GM18870 (cell line): ENCODE measurements at regions not wholly inside any gene's neighbourhood (a gene's known extent, or its start where the extent isn't known, plus 50 kb on each side); places are given as distances from the start of the nearest gene placed in this dataset.

Experiments used
- ATAC-seq: cut with Tn5 transposase; IDR thresholded peaks from one replicate; pipeline ENCODE4 v1.9.1; 2021; ENCODE audit warnings: moderate library complexity; ENCODE audit not compliant: unreplicated experiment

DNA sequence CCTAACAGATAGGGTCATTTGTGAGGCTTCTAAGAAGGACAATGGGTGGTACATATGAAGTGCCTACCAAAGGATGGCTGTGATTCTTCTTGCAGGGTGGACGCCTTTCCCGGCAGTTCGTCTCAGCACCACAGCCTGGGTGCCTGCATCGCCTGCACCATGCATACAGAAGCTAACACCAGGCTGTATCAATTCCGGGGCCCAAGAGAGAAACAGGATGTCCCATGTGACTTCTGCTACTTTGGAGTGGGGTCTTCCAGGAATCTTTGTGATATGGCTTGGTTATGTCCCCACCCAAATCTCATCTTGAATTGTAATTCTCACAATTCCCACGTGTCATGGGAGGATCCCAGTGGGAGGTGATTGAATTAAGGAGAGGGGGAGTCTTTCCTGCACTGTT, 251.6 kb upstream of the TNRC6C start:
- no peak for ATAC-seq

DNA sequence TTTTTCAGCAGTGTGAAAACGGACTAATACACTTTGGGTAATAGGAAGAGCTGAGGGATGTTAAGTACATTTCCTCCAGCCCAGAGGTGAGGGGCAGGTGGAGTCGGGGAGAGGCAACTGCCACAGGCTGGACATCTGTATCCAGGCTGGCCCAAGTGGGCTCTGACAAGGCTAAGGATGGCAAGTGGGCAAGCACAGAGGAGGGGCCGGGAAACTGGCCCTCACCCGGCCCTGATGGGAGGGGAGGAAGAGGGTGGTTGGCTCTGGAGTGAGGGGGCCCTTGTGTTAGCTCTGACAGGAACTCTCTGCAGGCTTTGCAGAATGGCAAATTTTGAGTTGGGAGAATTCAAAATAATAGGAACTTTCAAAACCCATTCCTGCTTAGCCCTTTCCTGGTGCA, 251.0 kb upstream of the TNRC6C start:
- ATAC-seq: no peak

- ATAC-seq: no peak
Observed at GRCh38 chr17:77708049-77708448, 250.5 kb upstream of the TNRC6C start.

DNA sequence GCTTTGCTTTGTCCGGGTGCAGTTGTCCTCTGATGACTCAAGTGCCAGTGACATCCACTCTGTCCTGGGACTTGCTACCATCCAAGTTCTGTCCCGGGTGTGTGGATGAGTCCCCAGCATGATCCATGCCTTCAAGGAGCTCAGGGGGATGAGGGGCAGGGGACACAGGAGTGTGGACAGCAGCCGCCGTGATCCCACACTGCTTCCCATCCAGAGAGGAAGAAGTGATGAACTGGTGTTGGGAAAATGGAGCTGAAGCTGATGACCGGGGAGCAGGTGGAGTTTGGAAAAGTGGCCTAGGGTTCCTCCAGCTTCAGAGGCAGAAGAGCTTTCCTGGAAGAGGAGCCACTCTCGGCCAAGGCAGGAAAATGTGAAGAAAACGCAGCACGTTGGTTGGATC, 249.6 kb upstream of the TNRC6C start:
- ATAC-seq: no peak

DNA sequence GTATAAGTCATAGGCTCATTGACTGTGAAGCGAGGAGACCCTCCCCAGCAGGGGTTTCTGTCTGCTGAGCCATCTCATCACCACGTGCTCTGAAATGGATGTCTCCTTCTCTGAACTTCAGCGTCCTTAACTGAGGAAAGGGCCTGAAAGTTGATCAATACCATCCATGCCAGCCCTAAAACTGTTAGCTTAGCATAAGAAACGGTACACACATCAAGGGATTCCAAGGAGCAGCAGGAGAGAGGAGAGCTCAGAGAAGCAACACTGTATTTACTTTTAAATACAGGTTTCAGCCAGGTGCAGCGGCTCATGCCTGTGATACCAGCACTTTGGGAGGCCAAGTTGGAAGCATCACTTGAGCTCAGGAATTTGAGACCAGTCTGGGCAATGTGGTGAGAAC, 248.9 kb upstream of the TNRC6C start:
- no peak for ATAC-seq

DNA sequence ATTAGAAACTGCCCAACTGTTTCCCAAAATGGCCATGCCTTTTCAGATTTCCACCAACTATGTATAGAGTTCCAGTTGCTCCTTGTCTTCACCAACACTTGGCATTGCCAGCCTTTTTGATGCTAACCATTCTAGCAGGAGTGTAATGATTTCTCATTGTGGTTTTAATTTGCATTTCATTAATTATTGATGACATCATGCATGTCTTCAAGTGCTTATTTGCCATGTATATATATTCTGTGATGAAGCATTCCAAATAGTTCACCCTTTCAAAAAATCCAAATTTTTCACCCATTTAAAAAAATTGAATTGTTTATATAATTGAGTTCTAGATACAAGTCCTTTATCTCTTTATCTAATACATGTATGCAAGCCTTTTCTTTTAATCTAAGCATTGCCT, 245.9 kb upstream of the TNRC6C start:
- no peak for ATAC-seq

DNA sequence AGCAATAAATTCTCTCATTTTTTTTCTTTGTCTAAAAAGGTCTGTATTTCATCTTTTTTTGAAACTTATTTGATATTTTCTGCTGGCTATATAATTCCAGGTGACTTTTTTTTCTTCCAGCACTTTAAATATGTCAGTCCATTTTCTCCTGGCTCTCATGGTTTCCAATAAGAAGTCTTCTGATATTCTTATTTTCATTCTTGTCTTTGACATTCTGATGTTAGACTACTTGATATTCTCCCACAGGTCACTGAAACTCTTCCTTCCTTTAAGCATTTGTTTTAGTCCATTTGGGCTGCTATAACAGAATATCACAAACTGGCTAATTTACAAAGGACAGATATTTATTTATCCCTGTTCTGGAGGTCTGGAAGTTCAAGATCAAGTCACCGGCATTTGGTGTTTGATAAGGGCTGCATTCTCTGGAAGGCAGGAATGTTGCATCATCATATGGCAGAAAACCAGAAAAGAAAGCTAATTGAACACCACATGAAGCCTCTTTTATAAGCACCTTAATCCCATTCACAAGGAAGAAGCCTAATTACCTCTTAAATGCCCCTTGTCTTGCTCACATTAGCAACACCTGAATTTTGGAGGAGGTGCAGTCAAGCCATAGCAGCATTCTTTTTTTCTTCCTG, 242.1 kb upstream of the TNRC6C start:
- ATAC-seq: no peak

DNA sequence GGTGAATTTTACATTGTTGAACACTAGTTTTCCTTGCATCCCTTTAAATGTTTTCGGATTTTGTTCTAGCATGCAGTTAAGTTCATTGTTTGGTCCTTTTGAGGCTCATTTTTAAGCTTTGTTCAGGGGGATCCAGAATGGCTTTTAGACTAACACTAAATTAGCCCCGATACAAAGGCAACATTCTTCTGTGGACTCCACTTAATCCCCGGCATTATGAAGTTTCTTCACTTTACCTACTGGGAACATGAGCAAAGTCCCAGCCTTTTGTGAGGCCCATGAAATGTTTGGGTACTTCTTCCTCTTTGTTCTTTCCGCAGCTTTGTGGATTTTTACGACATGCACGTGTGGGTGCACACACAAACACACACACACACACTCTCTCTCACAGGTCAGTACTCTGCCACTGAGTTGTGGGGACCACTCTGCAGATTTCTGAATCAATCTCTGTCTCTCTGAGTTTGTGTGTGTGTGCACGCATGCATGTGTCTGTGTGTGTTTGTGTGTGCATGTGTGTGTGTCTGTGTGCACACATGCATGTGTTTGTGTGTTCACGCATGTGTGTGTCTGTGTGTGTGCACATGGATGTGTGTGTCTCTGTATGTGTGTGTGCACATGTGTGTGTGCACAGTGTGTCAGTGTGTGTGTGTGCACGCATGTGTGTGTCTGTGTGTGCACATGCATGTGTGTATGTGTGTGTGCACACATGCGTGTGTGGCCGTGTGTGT, 240.4 kb upstream of the TNRC6C start:
- ATAC-seq: no peak

DNA sequence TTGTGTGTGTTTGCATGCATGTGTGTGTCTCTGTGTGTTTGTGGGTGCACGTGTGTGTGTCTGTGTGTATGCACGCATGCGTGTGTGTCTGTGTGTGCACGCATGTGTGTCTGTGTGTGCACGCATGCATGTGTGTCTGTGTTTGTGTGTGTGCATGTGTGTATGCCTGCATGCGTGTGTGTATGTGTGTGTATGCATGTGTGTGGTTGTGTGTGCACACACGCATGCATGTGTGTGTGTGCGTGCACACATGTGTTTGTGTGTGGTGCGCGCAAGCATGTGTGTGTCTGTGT, 239.9 kb upstream of the TNRC6C start:
- no peak for ATAC-seq

- no peak for ATAC-seq
Observed at GRCh38 chr17:77719806-77720205, 238.7 kb upstream of the TNRC6C start.

GRCh38 chr17:77720946-77721845, 237.3 kb upstream of the TNRC6C start:
- no peak for ATAC-seq

DNA sequence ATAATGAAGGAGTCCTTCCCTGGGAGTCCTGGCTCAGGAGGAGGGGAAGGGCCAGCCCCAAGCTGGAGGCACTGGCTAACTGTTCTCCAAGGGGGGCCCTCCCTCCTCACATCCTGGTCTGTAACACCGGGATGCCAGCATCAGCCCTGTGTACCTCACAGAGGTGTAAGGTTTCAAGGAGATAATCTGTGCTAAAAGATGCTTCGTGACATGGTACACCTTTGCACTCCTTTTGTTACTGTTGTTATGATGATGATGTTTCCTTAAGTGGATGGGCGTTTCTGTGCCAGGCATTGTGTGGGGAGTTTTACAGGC, 236.7 kb upstream of the TNRC6C start:
- no peak for ATAC-seq

DNA sequence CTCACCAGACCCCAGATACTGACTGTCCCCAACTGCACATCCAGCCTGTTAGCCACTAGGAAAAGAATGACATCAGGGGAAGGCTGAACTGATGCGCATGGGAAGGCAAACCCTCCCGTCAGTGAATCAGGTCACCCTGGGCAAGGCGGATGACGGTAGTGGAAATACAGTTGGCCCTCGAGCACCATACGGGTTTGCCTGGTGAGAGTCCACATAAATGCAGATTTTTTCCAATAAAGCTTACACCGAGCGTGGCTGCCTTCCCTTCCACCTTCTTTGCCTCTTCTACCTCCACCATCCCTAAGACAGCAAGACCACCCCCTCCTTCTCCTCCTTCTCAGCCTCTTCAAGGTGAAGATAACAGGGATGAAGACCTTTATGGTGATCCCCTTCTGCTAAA, 236.1 kb upstream of the TNRC6C start:
- no peak for ATAC-seq

DNA sequence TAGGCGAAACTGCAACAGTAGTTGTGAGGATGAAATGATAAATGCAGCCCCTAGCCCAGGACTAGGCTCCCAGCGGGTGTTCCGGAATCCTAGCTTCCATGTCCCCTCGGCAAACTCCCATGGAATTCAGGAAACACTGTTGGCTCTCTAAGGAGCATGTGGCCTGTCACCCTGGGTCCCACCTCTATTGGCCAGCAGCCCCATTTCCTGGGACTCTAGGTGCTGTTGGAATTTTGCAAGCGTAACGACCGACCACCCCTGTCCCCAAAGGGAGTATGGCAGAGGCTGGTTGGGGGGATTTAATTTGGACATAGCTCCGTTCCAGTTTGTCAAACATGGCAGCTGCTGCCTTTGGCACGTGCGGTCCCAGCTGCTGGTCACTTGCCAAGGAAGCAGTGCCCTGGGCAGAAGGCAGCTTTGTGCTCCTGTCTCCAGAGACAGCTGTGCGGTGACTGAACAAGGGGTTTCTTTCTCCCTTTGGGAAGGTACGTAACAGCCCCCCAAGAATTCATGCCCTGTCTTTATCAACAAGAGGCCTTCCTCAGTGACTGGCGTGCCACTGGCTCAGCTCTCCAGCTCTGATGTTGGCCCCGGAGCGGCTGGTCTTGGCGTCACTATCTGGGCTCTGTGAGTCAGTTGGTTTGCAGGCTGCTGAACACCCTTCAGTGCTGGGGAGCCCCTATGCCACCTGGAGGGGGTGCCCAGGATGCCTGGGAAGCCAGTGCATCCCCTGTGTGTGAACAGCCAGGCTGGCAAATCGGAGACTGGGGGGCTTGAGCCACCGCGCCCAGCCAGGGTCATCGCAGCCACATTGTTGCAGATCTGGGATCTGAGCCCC, 235.2 kb upstream of the TNRC6C start:
- no peak for ATAC-seq

DNA sequence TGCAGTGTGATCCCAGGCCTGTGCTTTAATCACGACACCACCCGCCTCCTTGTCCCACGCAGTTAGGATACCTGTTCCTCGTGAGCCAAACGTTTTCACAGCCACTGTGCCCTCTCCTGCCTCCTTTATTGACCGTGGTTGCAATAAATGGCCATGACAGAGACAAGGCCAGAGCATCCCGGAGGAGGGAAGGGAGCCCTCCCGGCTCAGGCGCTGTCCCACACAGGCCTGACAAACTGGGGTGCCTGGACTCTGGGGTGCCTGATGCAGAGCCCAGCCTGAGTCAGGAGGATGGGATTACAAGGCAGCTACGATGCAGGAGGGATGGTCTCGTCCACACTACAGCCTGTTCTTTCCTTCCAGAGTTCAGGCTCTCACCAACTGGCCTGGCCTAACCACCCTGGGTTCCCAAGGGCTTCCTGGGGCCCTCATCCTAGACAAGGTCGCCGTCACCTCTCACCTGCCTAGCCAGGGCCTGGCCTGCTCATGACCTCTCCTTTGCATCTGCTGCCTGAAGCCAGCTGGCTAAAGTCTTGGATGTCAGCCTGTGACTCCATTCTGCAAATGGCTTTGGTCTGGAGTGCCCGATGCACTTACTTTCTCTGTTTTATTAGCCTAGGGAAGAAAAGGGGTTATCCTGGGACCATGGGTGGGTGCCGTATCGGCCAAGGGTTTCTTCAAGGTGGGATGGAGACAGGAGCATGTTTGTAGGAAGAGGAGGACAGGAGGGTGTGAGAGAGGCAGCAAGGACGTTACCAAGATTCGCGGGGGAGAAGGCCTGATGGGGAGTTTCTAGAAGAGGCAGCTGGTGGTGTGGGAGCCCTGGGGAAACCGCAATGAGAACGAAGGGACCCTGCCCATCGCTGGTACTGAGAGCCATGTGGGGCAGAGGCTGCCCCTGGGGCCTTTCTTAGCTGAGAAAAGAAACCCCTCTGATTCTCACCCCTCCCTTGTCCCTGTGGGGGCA, 234.3 kb upstream of the TNRC6C start:
- ATAC-seq: no peak

- ATAC-seq: no peak
Observed at GRCh38 chr17:77724876-77725615, 233.5 kb upstream of the TNRC6C start.

- ATAC-seq: no peak
Observed at GRCh38 chr17:77725846-77726245, 232.7 kb upstream of the TNRC6C start.

DNA sequence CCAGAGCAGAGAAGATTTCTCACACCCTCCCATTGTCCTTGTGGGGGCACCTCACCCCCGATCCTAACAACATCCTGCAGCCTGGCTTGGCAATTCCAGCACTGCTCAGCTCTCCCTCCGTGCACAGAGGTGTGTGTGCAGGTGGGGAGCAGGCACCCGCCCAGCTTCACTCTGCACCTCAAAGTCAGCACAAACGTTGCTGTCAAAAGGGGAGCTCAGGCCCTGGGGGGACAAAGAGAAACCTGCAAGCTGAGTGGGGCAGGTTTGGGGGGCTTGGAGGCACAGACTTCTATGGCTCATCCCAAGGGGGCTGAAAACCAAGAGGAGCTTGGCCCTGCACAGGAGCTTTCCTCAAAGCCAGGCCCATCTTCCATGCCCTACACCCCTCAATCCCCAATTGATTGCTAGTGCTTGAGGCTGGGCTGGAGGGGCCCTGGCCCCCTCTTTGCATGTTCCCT, 231.9 kb upstream of the TNRC6C start:
- ATAC-seq: no peak

DNA sequence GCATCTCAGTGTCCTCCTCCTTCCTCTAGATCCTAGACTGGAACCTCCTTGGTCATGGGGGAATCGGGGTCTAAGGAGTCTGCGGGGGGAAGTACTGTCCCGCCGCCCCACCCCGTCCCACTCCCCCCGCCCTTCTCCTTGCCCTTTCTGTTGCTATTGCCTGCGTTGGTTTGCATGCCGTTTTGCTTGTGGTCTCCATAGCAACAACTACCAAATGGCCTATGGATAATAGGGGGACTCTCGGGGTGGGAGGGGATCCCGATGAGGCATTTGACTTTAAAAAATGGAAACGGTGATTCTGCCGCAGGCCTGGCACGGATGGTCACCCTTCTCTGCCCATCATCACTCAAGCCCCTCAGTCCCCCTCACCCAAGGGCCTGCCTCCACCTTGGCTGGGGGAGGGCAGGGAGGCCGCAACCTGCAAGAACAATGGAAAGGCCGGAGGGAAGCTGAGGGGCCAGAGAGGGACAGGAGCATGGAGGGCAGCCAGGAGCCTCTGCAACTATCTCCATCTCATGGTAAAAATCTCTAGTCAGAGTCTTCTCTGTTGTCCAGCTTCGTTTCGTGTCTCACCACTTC, 231.4 kb upstream of the TNRC6C start:
- ATAC-seq: no peak
